ENCODE measurements at regions not wholly inside any gene's neighbourhood (a gene's known extent, or its start where the extent isn't known, plus 50 kb on each side); places are given as distances from the start of the nearest gene placed in this dataset.

- no peak overlapping the region for H4K91ac ChIP-seq (ENCODE audit: insufficient read depth, low read depth, low read length)
- H2BK15ac ChIP-seq (ENCODE audit: low read depth, low read length), result no peak overlapping the region
- no peak overlapping the region for H3K14ac ChIP-seq (replicated peaks; ENCODE audit: low read depth, low read length)
- no peaks in the 10 kb centered on the region for H4K20me1 ChIP-seq (ENCODE audit: insufficient read depth, low read length)
- no peak overlapping the region for H3K9ac ChIP-seq (ENCODE audit: low read depth, low read length)
- intact Hi-C loops (cut with micrococcal nuclease), result no loop called here
- H4K5ac ChIP-seq (ENCODE audit: low read depth, low read length), result no peak overlapping the region; the same call in 1 of the 2 replicates
- no peak overlapping the region for H2BK5ac ChIP-seq (ENCODE audit: low read depth, low read length, poor library complexity, severe bottlenecking)
- H3K4me1 ChIP-seq (ENCODE audit: control insufficient read depth, insufficient read depth, low read length), result no peaks in the 10 kb centered on the region; the same call in 1 of the 2 replicates
- H3K36me3 ChIP-seq (ENCODE audit: control insufficient read depth, insufficient read depth, low read length), result no peaks in the 10 kb centered on the region
- no peak overlapping the region for H3K27ac ChIP-seq (ENCODE audit: insufficient read depth, low read length)
- H3K56ac ChIP-seq (ENCODE audit: extremely low read depth, insufficient read depth, low read length), result no peak overlapping the region
- H3K9me3 ChIP-seq (ENCODE audit: control insufficient read depth, insufficient read depth, low read length), result no peaks in the 10 kb centered on the region
- POLR2A ChIA-PET (ENCODE audit: unreplicated experiment), result no interaction called here
- no peak overlapping the region for H2BK120ac ChIP-seq (ENCODE audit: low read depth, low read length)
- H3K4me2 ChIP-seq (ENCODE audit: low read depth, low read length), result no peak overlapping the region
- H2AK9ac ChIP-seq (replicated peaks; ENCODE audit: low read depth, low read length, poor library complexity), result no peak overlapping the region
- H3K4me3 ChIP-seq (ENCODE audit: insufficient read depth, low read depth, low read length), result no peak overlapping the region
- H3K27me3 ChIP-seq (ENCODE audit: control insufficient read depth, insufficient read depth, low read length), result no peaks in the 10 kb centered on the region
- in situ Hi-C loops (cut with MboI; ENCODE audit: low sequenced_read_pairs), result no loop called here
- H3K4ac ChIP-seq (ENCODE audit: low read depth, low read length), result no peak overlapping the region
- WGBS, 2 experiments (ENCODE audit: extremely low coverage in 2 of 2, insufficient read length in 1 of 2), result no CpG with 5 or more reads among the region's 2 CpGs
- H2BK20ac ChIP-seq (ENCODE audit: low read depth, low read length), result no peak overlapping the region
- no peak overlapping the region for H3K23ac ChIP-seq (ENCODE audit: low read depth, low read length)
- no TSS peak for BruUV-seq (replicated peaks)
- H2AFZ ChIP-seq (replicated peaks; ENCODE audit: low read length, poor library complexity), result no peak overlapping the region
- no peaks in the 10 kb centered on the region for H3K79me1 ChIP-seq (ENCODE audit: low read depth in 1 of 2, low read length in 2 of 2)
- no peak overlapping the region for H2AK5ac ChIP-seq (ENCODE audit: low read depth, low read length)
- no peaks in the 10 kb centered on the region for H3K9me1 ChIP-seq (ENCODE audit: insufficient read depth, low read length)
- H4K8ac ChIP-seq (ENCODE audit: low read depth in 2 of 2, low read length in 2 of 2), result no peak overlapping the region
- TF ChIP-seq MXI1 (IDR thresholded peaks at IDR 0.05; ENCODE audit: borderline replicate concordance, low read depth, low read length), result no peak
- TF ChIP-seq MAZ (IDR thresholded peaks at IDR 0.05; ENCODE audit: borderline replicate concordance, low read depth, low read length), result no peak
- TF ChIP-seq BHLHE40 (IDR thresholded peaks at IDR 0.05; ENCODE audit: low read depth, low read length), result no peak
- no peak for TF ChIP-seq RFX5 (IDR thresholded peaks at IDR 0.05; ENCODE audit: low read depth, low read length)
- no peak for TF ChIP-seq CHD1 (IDR thresholded peaks at IDR 0.05; ENCODE audit: low read depth, low read length)
- no peak for TF ChIP-seq RCOR1 (IDR thresholded peaks at IDR 0.05; ENCODE audit: insufficient replicate concordance, low read length)
- TF ChIP-seq FOS (IDR thresholded peaks at IDR 0.05; ENCODE audit: low read depth, low read length), result no peak
- TF ChIP-seq, protein P1, sequence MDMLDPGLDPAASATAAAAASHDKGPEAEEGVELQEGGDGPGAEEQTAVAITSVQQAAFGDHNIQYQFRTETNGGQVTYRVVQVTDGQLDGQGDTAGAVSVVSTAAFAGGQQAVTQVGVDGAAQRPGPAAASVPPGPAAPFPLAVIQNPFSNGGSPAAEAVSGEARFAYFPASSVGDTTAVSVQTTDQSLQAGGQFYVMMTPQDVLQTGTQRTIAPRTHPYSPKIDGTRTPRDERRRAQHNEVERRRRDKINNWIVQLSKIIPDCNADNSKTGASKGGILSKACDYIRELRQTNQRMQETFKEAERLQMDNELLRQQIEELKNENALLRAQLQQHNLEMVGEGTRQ (IDR thresholded peaks at IDR 0.05; ENCODE audit: low read depth, low read length), result no peak
- no peak for TF ChIP-seq CEBPB (IDR thresholded peaks at IDR 0.05; ENCODE audit: low read depth, low read length)
- no peak for TF ChIP-seq SMC3 (IDR thresholded peaks at IDR 0.05; ENCODE audit: low read depth, low read length)
- TF ChIP-seq RAD21 (IDR thresholded peaks at IDR 0.05; ENCODE audit: low read length), result no peak
- TF ChIP-seq ELK1 (IDR thresholded peaks at IDR 0.05; ENCODE audit: borderline replicate concordance, low read depth, low read length), result no peak
- no peak for TF ChIP-seq MAFK (IDR thresholded peaks at IDR 0.05; ENCODE audit: low read depth, low read length)
- TF ChIP-seq NFE2L2 (IDR thresholded peaks at IDR 0.05; ENCODE audit: low read depth, low read length), result no peak
- TF ChIP-seq POLR2A (IDR thresholded peaks at IDR 0.05; ENCODE audit: low read depth, low read length), result no peak
- no peak for TF ChIP-seq CTCF (conservative IDR thresholded peaks at IDR 0.05; ENCODE audit: low read depth, low read length)
- CTCF ChIA-PET, result no interaction called here
- DNase-seq (no peak), ATAC-seq (ENCODE audit: low read depth) (no peak)
- dilution Hi-C loops (cut with HindIII; ENCODE audit: low sequenced_read_pairs, unreplicated experiment), result no loop called here
- H3K18ac ChIP-seq (ENCODE audit: low read depth, low read length), result no peak overlapping the region
These were observed 330.2 kb upstream of the NREP start for GRCh38 chr5:112087222-112087621.
